ENCODE measurements at regions not wholly inside any gene's neighbourhood (a gene's known extent, or its start where the extent isn't known, plus 50 kb on each side); places are given as distances from the start of the nearest gene placed in this dataset.
"Not testable (repeated sequence)": the region's sequence is repeated elsewhere in the genome, so short reads cannot be mapped to it uniquely, and the experiment has no call there.

DNA sequence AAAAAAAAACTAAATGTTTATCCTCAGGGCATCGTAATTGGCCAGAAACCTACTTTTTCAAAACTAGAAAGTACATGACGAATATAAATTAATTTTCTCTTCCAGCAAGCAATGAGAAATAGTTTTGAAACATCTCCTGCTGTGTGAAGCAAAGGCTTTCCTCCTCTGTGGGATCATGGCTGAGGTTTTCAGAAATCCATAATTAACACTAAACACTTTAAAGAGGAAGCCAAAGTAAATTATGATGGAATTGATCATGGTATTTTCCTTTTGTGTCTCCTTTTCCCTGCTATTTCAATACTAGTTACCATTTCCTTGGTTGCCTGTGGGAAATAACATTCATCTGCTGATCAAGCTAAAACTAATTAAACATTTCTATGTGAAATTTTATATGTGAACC lies 1413.8 kb upstream of the PCDH20 start:
- no peak for DNase-seq (ENCODE audit: low spot score)

DNA sequence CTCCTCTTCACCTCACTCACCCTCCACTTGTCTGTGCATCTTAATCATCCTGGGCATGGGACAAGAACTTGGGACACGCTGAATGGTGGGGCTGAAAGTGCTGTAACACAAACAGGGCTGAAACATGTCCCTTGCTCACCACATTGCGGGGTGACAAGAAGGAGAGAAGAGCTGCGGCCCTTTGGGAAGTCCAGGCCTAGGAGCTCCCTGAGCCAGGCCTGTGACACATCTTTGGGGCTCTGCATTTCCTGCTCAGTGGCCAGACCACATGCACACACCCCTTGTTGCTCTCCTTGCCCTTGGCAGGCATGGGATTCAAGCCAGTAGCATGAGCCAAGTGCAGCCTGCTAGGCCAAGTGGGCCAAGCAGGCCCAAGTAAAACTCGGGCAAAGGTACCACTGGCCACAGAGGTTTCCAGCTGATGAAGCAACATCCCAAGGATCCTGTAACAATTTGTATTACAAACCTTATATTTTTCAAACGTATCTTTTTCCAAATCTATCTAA lies 1384.3 kb upstream of the PCDH20 start:
- DNase-seq (ENCODE audit: low spot score): no peak

DNA sequence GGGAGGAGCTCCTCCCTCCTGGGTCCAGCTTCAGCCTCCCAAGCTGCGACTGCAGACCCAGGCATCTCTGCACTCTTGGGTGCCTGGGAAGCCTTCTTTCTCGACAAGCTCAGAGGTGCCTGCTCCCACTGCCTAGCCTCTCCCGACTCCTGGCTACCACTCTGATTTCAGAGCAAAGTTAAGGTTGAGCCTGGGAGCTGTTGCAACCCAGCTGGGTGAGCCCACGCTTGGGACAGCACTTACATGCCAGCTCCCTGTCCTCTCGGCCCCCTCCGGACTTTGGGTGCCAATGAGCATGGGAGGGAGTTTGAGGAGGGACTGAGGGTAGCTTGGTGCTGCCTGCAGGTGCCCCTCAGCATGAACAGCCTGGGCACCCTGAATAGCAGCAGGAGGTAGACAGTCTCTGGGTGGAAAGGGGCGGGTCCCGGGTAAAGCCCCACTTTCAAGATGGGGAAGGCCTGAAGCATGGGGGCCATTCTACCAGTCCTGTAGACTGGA lies 1383.4 kb upstream of the PCDH20 start:
- DNase-seq (ENCODE audit: low spot score): no peak

DNA sequence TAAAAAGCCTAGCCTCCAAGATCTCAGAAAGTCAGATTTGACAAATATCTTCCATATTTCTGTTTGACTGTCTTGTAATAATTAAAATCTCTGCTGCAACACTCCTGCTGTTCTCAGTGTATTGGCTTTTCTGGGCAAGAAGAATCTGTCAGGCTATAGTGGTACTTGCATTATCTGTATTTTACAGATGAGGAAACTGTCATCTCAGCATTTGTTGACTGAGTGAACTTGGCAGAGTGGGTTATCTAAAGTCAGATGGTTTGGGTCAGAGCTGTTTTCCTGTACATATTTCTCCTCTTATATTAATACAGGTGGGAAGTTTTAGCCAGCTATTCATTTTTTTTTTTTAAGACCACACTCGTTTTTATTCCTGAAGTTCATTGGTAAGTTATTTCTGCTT lies 1378.2 kb upstream of the PCDH20 start:
- no peak for DNase-seq (ENCODE audit: low spot score)

DNA sequence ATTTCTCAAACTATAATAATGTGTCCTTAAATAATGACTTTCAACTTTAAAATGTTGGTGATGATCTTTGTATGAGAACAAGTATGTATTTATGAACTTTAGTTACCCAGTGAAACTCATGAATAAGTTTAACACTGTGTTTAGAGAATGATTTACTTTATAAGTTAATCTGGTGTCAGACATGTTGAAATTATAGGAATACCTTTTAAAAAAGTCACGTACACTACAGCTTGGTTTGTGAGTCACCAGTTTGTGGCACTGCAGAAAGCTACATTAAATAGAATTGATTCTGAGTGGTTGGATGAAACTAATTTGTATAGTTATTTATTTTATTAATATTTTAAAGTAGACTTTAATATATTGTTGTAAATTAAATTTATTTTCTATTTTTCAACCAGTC lies 1366.2 kb upstream of the PCDH20 start:
- DNase-seq (ENCODE audit: low spot score): no peak

DNA sequence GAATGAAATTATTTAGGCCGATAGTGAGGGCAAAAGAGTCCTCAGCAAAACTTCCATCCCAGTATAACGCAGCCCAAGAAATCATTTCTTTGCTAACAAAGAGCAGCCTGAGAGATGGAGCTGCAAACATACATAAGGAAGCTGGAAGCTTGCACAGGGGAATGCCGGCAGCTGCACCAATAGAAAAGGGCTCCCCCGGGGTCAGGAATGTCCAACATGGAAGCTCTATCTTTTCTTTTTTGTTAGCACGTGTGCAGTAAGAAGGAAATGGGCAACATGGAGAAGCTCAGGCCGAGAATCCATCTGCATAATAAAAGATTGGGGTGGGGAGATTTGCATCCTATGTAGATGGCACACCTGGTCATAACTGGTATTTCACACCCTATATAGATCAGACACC lies 1363.5 kb upstream of the PCDH20 start:
- DNase-seq (ENCODE audit: low spot score): no peak

DNA sequence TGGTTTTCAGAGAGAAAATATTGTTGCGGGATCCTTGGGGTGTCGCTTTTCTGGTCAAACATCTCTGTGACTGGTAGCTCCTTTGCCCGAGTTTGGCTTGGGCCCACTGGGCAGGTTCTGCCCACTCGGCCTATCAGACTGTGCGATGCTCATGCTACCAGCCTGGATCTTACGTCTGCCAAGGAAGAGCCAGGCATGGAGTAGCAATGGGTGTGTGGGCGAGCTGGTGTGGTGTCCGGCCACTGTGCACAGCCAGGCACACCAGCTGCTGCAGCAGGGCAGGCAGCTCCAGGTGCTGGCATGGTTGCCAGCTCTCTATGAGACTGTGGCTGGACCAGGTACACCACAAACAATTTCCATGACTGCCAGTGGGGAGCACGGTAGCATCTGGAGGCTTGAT lies 1351.8 kb upstream of the PCDH20 start:
- no peak for DNase-seq (ENCODE audit: low spot score)

DNA sequence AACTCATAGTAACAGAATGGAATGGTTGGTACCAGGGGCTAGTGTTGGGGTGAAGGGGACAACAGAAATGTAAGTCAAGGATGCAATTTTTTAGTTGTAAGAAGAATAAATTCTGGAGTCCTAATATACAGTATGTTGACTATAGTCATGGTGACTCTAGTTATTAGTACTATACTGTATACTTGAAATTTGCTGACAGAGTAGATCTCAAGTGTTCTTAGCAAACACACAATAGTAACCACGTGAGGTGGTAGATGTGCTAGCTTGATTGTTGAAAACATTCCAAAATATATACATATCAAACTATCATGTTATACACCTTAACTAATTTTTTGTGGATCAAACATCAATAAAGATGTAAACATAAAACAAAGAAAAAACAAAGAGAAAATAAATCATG lies 1345.1 kb upstream of the PCDH20 start:
- DNase-seq (ENCODE audit: low spot score): no peak

DNA sequence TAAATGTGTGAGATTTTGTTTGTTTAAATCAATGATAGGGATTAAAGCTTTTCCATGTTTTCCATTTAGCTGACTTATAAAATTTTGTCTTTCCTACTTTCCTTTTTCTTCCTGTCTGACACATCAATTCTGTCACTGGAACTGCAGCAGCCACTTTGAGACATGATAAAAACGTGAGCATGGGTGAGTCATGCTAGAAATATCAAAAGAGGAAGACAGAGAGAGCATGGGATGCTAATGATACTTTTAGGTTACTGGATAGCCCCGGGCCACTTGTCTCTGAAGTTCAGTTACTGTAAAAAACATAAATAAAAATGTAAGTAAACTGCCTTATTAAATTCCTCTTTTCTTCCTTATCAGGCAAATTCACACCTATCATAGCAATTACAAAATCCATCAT lies 1332.0 kb upstream of the PCDH20 start:
- no peak for DNase-seq (ENCODE audit: low spot score)

DNA sequence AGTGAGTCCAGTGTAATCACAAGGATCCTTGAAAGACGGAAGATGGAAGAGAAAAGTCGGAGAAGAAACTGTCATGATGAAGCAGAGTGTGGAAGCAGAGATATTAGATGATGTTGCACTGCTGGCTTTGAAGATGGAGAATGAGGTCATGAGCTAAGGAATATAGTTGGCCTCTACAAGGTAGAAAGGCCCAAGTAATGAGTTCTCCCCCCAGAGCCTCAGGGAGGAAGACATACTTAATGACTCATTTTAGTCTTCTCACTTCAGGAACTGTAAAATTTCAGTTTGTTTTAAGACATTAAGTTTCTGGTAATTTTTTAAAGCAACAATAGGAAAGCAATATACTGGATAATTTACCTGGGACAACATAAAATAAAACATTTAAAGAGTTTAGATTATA lies 1331.5 kb upstream of the PCDH20 start:
- DNase-seq (ENCODE audit: low spot score): no peak

DNA sequence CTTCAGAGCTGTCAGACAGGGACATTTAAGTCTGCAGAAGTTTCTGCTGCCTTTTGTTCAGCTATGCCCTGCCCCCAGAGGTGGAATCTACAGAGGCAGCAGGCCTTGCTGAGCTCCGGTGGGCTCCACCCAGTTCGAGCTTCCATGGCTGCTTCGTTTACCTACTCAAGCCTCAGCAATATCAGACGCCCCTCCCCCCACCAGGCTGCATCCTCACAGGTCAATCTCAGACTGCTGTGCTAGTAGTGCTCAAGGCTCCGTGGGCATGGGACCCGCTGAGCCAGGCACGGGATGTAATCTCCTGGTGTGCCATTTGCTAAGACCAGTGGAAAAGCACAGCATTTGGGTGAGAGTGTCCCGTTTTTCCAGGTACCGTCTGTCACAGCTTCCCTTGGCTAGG lies 1314.1 kb upstream of the PCDH20 start:
- not testable (repeated sequence) for DNase-seq (ENCODE audit: low spot score)

DNA sequence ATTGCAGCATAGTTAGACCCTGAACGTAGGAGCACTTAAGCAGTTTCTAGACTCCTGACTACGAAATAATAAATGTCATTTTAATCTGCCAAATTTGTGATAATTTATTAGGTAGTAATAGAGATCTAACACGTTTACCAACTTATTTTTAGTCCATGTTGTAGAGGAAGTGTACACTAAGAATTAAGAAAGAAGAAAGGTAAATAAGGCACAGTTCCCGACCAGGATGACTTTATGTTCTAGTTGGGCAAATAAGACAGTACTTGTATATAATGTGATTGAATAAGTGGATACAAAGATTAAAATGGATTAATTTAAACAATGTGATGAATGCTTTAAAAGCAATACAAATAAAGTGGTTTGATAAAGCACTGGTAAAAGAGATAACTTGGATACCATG lies 1306.2 kb upstream of the PCDH20 start:
- DNase-seq (ENCODE audit: low spot score): no peak

DNA sequence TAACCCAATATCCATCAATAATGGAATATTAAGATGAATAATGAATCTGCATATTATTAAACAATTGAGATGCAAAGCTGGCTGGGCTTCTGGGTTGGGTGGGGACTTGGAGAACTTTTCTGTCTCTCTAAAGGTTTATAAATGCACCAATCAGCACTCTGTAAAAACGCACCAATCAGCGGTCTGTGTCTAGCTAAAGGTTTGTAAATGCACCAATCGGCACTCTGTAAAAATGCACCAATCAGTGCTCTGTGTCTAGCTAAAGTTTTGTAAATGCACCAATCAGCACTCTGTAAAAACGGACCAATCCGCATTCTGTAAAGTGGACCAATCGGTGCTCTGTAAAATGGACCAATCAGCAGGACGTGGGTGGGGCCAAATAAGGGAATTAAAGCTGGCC lies 1296.3 kb upstream of the PCDH20 start:
- DNase-seq (ENCODE audit: low spot score): not testable (repeated sequence)

DNA sequence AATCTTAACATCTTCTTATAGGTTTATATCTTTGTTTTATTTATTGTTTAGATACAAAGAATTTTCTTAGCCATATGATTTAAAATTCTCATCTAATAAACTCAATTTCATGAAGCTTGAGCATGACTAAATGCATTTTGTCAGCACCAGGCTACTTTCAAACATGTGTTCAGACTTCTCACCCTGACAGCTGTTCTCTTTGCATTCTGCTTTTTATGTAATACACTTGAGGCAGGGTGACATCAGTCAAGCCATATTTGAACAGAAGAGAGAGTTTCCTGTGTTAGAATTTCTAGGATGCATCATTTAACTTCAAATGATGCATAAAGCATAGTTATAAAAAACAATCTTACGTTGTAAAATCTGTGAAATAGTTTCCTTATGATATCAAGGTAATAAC lies 1295.1 kb upstream of the PCDH20 start:
- DNase-seq (ENCODE audit: low spot score): no peak

DNA sequence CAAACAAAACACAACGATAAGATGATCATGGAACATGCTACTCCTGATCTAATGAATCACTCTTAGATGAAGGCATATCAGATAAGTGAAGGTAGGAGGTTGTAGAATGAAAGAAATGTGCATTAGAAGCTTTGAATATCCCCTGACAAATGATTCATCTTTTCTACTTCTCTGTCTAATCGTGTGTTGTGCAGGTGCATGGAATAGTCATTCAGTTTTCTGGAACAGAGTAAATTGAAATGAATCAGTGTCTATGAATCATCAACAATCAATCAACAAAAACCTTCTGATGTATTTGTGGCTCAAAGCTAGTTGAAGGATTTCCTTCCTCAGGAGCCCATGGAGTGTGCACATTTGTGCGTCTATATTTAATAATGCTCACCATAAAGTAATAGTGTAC lies 1290.4 kb upstream of the PCDH20 start:
- no peak for DNase-seq (ENCODE audit: low spot score)

DNA sequence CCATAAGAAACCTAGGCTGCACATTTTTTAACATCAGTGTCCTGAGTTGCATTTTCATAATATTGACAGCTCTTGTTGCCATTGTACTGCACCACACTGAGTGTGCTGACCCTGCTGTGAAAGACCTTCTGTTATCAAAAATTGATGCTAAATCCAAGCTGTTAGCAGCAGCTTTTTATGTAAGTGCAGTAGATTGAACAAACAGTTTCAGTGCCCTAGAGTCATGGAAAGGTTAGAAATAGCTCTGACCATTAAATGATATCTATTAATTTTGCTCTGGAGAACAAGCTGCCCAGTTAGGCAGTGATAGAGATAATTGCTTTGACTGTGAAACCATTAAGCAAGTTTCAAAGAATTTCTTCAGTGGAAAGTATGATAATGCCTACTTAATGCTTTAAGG lies 1289.2 kb upstream of the PCDH20 start:
- no peak for DNase-seq (ENCODE audit: low spot score)

DNA sequence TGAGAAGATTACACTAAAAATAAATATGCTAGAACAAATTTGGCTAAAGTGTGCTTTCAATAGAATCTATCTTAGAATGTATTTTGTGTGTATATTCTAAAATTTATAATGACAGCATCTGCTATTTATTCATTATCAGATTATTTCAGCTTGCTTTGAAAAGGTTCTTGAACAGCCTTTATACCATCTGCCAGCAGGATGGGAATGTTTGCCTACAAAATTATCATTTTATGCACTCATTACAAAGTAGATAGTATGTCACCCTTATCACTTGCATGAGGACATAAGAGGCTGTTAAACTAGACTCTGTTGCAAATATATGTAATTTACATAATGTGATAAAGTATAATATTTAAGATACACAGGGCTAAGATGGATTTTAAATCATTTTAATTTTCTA lies 1286.9 kb upstream of the PCDH20 start:
- no peak for DNase-seq (ENCODE audit: low spot score)

DNA sequence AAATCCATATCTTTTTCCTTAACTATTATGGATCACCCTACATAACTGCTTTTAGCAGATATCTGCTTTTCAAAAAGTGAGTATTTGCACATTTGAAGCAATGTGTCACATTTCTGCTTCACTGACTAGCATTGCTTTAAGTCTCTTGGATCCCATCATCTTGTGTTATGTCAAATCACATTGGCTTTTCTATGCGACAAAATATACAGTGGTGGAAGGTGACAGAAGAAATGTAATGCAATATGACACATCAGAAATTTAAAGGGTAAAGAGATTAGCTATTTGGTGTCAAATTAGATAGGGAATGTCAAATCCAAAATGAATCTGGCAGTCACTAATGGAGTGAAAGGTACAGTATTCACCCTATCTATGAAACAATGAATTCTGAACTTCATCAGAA lies 1282.1 kb upstream of the PCDH20 start:
- no peak for DNase-seq (ENCODE audit: low spot score)

DNA sequence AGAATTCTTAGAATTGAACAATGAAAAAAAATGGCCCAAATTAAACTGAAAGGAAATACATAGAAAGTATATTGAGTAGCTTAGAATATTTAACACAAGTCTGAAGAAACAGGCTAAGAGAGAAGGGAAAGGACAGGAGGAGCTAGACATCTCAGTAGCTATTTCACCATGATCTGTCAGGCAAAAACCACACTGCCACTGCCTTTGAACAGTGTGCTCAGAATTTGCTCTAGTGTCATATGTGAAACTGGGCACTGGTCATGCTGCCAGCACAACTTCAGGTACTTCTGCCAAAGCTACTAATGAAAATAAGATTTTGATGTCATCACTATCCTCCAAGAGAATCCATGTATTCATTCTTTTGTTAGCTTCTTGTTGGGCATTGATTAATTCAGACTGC lies 1280.8 kb upstream of the PCDH20 start:
- no peak for DNase-seq (ENCODE audit: low spot score)

DNA sequence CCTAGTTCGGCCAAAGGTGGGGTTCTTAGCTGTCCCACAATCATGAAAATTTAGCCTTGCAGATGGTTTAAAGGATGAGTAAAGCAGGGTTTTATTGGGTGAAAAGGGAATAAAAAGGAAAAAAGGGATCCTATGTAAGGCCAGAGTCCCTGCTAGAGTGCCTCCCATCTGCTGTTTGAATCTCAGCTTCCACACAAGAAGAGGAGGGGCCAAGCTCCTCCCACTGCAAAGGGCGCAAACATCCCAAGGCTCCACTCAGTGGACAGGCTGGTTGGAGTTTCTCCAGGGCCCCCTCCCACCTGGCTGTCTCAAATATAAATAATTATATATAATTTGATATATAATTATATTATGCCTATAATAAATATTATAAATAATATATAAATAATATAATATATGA lies 1272.1 kb upstream of the PCDH20 start:
- DNase-seq (ENCODE audit: low spot score): no peak

DNA sequence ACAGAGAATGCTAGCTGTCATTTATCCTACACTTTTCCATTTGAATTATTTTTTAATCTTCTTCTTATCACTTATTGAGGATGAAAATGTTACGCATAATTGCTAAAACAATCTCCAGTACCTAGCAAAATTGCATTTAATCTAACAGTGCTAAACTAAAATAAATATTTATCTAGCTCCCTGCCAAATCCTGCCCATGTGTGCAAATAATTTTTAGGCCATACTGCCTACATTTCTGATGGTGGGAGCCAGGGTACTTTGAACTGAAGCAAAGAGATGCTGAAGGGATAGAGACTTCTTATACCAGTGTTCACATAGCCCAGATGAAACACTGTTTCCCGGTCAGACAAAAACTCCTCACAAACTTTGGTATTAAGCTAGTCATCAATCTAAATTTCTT lies 1268.7 kb upstream of the PCDH20 start:
- no peak for DNase-seq (ENCODE audit: low spot score)

DNA sequence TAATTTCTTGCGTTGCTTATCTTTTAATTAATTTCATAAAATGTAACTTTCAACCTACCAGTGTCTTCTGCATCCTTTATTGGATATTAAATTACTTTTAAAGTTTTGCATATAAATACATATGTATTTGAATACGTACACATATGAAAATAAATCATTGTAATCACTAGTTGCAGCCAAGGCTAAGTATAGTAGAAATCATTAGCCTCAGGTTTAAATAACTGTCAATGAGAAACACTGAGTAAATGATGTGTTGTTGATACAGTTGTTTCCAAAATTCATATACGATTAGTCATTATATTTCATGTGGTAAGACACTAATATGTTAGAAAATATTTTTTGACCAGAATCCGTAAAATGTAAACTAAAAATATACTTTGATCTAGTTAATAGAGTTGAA lies 1267.1 kb upstream of the PCDH20 start:
- DNase-seq (ENCODE audit: low spot score): no peak

DNA sequence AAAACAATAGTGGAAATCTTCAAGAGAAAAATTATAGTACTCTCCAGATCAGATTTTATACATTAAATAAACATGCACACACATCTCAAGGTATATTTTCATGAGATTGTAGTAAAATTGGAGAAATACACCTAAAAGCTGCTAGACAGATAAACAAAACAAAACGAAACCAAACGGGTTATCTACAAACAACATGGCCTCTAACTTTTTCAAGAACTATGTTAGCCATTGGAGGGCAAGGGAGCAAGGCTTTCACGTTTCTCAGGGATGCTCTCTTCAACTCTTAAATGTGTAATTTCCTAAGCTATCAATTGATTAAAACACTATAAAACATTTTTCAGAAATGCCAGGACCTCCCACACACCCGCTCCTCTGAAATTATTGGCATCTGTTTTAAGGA lies 1262.4 kb upstream of the PCDH20 start:
- DNase-seq (ENCODE audit: low spot score): no peak

DNA sequence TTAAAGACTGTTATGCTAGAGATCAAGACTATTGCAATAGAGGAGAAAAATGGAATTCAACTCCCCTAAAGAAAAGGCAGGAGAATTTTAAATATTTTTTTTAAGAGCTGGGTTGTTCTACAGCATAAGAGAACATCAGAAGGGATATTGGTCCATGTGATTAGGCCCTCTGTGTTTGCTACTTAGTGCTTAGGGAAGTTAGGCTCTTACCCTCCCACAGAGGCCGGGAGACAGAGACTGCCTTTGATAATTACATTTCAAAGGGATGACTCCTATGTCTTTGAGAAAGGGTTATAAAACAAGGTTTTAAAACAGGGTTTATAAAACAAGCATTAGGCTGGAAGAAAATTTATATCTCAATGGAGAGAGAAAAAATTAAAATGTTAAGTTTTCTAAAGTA lies 1248.1 kb upstream of the PCDH20 start:
- DNase-seq (ENCODE audit: low spot score): no peak

DNA sequence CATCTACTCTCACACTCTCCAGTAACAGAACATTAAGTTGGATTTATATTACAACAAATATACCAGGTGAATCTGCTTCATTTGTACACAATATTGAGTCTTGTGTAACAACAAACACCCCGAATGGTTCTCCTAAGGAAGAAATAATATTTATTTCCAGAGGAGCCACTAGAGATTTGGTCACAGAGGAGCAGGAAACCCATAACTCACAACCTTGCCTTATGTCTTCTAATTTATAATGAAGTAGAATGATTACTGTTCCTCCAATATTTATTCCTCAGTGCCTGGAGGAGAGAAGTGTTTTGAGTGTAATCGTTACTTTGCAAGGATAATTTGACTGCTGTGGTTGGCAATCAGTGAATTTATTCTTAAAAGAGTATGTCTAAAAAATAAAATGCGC lies 1243.7 kb upstream of the PCDH20 start:
- DNase-seq (ENCODE audit: low spot score): no peak

All from activated CD4-positive, alpha-beta T cell treated with anti-CD3 and anti-CD28 coated beads, Interleukin-2, Interleukin-4, amounts not matched to agents 100 ng/mL and 50 ng/mL, durations not matched to agents 16 hours and 8 hours (primary cell).